B cell (primary cell): ENCODE measurements at regions not wholly inside any gene's neighbourhood (a gene's known extent, or its start where the extent isn't known, plus 50 kb on each side); places are given as distances from the start of the nearest gene placed in this dataset.

Experiments
- ATAC-seq: fragments of 200-7000 bp; cut with Tn5 transposase; one replicate; pipeline ENCODE4 v1.10.0; 2021; ENCODE audit warnings: low read depth, mild to moderate bottlenecking, moderate number of reproducible peaks, moderate library complexity
- CTCF ChIA-PET: fragments of 350-600 bp; sonication (Branson Sonifier 250); formaldehyde crosslinking; loops from one replicate; lab custom pipeline; 2021; ENCODE audit warnings: antibody characterized with exemption, inconsistent platforms; lab: Charles Lee
- POLR2A ChIA-PET: fragments of 350-600 bp; sonication (Branson Sonifier 250); formaldehyde crosslinking; loops from one replicate; lab custom pipeline; 2021; ENCODE audit warnings: antibody characterized with exemption; lab: Charles Lee
- DNase-seq: peaks from one replicate; pipeline ENCODE4 v3.0.0; 2013
- H2AFZ ChIP-seq: 2 replicates; pipeline ENCODE4 v1.6.1; 2012; ENCODE audit warnings: mild to moderate bottlenecking, low read depth, low read length; ENCODE audit not compliant: insufficient read depth, poor library complexity, severe bottlenecking
- H3K27ac ChIP-seq, 2 donors: 1 replicate in 1 of 2; 2 replicates in 1 of 2; pipeline ENCODE4 v1.5.1; 2012 to 2013; ENCODE audit warnings: low read length in 2 of 2, mild to moderate bottlenecking in 2 of 2, moderate library complexity in 1 of 2
- H3K27me3 ChIP-seq, 4 experiments: fragments of 200-600 bp in 1 of 4; sonication (generic) in 1 of 4; replicated peaks in 1 of 4; 1 replicate in 2 of 4; 2 replicates in 2 of 4; pipeline versions ENCODE4 v1.6.1 to v1.7.0; 2013 to 2016; ENCODE audit warnings: low read length in 3 of 4, mild to moderate bottlenecking in 2 of 4, mixed read lengths in 1 of 4, moderate library complexity in 1 of 4; ENCODE audit not compliant: insufficient read depth in 4 of 4, control insufficient read depth in 3 of 4; ENCODE audit errors: control extremely low read depth in 1 of 4
- H3K36me3 ChIP-seq, 2 experiments: replicated peaks in 1 of 2; 1 replicate in 1 of 2; 2 replicates in 1 of 2; pipeline versions ENCODE4 v1.6.1 to v1.7.1; 2013; ENCODE audit warnings: low read length in 1 of 2; ENCODE audit not compliant: insufficient read depth in 2 of 2, control insufficient read depth in 1 of 2; ENCODE audit errors: control extremely low read depth in 1 of 2, extremely low read depth in 1 of 2
- H3K4me1 ChIP-seq, 2 donors: fragments of 200-600 bp in 1 of 2; sonication (generic) in 1 of 2; 1 replicate in 1 of 2; 2 replicates in 1 of 2; pipeline versions ENCODE4 v1.5.1 to v1.6.1; 2013 to 2017; ENCODE audit warnings: low read length in 2 of 2; ENCODE audit not compliant: control insufficient read depth in 2 of 2, insufficient read depth in 2 of 2
- H3K4me2 ChIP-seq: replicated peaks from 2 replicates; pipeline ENCODE3; 2012; ENCODE audit warnings: mild to moderate bottlenecking, low read depth, low read length; ENCODE audit not compliant: poor library complexity, severe bottlenecking
- H3K4me3 ChIP-seq, 5 experiments: fragments of 200-600 bp in 1 of 5; sonication (generic) in 1 of 5; 1 replicate in 3 of 5; 2 replicates in 2 of 5; pipeline versions ENCODE4 v1.5.1 to v1.7.0; 2011 to 2016; ENCODE audit warnings: low read length in 4 of 5, mild to moderate bottlenecking in 4 of 5, low read depth in 2 of 5, control low read depth in 1 of 5, moderate library complexity in 1 of 5; ENCODE audit not compliant: insufficient read depth in 1 of 5; ENCODE audit errors: control extremely low read depth in 1 of 5, extremely low read depth in 1 of 5
- H3K79me2 ChIP-seq: fragments of 200-600 bp; sonication (generic); one replicate; pipeline ENCODE4 v1.6.0; 2016; ENCODE audit warnings: low read length; ENCODE audit not compliant: control insufficient read depth, insufficient read depth
- H3K9ac ChIP-seq: fragments of 200-600 bp; sonication (generic); 2 replicates; pipeline ENCODE4 v1.6.1; 2017; ENCODE audit warnings: mild to moderate bottlenecking, low read length, moderate library complexity
- H3K9me3 ChIP-seq, 3 donors: one replicate each; pipeline versions ENCODE4 v1.6.1 to v1.7.1; 2013; ENCODE audit warnings: low read length in 2 of 3; ENCODE audit not compliant: control insufficient read depth in 2 of 3, insufficient read depth in 1 of 3; ENCODE audit errors: control extremely low read depth in 1 of 3
- H4K20me1 ChIP-seq: 2 replicates; pipeline ENCODE4 v1.6.0; 2012; ENCODE audit warnings: mild to moderate bottlenecking, low read length; ENCODE audit not compliant: insufficient read depth, control insufficient read depth, poor library complexity, severe bottlenecking
- H3K27ac Mint-ChIP-seq: one replicate; pipeline ENCODE4 v1.8.0; 2021; ENCODE audit warnings: mixed read lengths
- H3K27me3 Mint-ChIP-seq: one replicate; pipeline ENCODE4 v1.8.0; 2021; ENCODE audit warnings: mixed read lengths
- H3K4me1 Mint-ChIP-seq: one replicate; pipeline ENCODE4 v1.8.0; 2021; ENCODE audit warnings: mixed read lengths
- H3K4me3 Mint-ChIP-seq: one replicate; pipeline ENCODE4 v1.8.0; 2021; ENCODE audit warnings: mixed read lengths
- H3K9me3 Mint-ChIP-seq: one replicate; pipeline ENCODE4 v1.8.0; 2022; ENCODE audit warnings: mixed read lengths; ENCODE audit not compliant: insufficient read depth
- EZH2 ChIP-seq: IDR thresholded peaks from 2 replicates; pipeline ENCODE4 v1.6.1; 2012; ENCODE audit warnings: borderline replicate concordance, low read depth, mild to moderate bottlenecking, moderate library complexity, low read length; ENCODE audit not compliant: insufficient read depth, poor library complexity, severe bottlenecking
- WGBS: methylation state at CpG from one replicate; pipeline ENCODE4 v1.1.5; 2013; ENCODE audit warnings: missing lambda C conversion rate; ENCODE audit not compliant: insufficient coverage; 5-methylcytosine and 5-hydroxymethylcytosine counted together
- intact Hi-C: fragments of 100-400 bp; cut with micrococcal nuclease; formaldehyde crosslinking; loops from one replicate; pipeline ENCODE4 v1.10.0; 2022
- TF ChIP-seq, protein P1 (sequence below): fragments of 200-600 bp; IDR thresholded peaks from one replicate; pipeline ENCODE4 v1.8.0; 2022; ENCODE audit warnings: antibody characterized with exemption, mild to moderate bottlenecking

DNA sequence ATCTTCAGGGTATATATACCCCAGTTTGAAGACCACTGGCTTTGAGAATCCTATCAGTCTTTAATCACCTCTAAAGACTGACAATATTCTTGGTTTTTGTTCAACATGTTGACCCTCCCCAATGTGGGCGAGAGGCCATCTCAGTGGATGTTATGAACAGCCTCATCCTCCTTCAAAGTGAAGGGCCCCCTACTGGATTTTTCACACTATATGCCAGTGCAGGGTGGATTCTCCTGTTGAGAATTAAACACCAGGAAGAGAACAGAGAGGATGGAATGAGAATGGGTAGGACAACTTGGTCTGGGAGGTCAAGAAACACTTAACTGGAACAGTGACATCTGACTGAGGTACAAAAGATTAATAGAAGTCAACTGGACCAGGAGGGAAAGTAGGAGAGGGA, 327.1 kb downstream of the MAFB start:
- Histone ChIP-seq H3K9me3 (no peaks in the 10 kb centered on the region), H3K79me2 (no peaks in the 10 kb centered on the region), H3K27me3 (no peaks in the 10 kb centered on the region), H3K27ac (no peak overlapping the region), H3K4me2 (no peak overlapping the region), H2AFZ (no peak overlapping the region), H3K4me1 (no peaks in the 10 kb centered on the region), H3K4me3 (no peak overlapping the region), H3K36me3 (no peaks in the 10 kb centered on the region), H4K20me1 (no peaks in the 10 kb centered on the region), H3K9ac (no peak overlapping the region)
- ATAC-seq, result no peak
- no CpG with 5 or more reads among the region's 1 CpG for whole genome bisulfite sequencing
- Mint-ChIP-seq H3K27me3 (peaks cover 9% of the 10 kb centered on the region), H3K4me1 (no peaks in the 10 kb centered on the region), H3K9me3 (no peaks in the 10 kb centered on the region), H3K4me3 (no peak overlapping the region), H3K27ac (no peak overlapping the region)
- intact Hi-C loops, result no loop called here
- ChIA-PET POLR2A (no interaction called here), CTCF (no interaction called here)
- DNase-seq, result no peak
- no peak for TF ChIP-seq EZH2
- TF ChIP-seq, protein P1, sequence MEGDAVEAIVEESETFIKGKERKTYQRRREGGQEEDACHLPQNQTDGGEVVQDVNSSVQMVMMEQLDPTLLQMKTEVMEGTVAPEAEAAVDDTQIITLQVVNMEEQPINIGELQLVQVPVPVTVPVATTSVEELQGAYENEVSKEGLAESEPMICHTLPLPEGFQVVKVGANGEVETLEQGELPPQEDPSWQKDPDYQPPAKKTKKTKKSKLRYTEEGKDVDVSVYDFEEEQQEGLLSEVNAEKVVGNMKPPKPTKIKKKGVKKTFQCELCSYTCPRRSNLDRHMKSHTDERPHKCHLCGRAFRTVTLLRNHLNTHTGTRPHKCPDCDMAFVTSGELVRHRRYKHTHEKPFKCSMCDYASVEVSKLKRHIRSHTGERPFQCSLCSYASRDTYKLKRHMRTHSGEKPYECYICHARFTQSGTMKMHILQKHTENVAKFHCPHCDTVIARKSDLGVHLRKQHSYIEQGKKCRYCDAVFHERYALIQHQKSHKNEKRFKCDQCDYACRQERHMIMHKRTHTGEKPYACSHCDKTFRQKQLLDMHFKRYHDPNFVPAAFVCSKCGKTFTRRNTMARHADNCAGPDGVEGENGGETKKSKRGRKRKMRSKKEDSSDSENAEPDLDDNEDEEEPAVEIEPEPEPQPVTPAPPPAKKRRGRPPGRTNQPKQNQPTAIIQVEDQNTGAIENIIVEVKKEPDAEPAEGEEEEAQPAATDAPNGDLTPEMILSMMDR, result no peak

DNA sequence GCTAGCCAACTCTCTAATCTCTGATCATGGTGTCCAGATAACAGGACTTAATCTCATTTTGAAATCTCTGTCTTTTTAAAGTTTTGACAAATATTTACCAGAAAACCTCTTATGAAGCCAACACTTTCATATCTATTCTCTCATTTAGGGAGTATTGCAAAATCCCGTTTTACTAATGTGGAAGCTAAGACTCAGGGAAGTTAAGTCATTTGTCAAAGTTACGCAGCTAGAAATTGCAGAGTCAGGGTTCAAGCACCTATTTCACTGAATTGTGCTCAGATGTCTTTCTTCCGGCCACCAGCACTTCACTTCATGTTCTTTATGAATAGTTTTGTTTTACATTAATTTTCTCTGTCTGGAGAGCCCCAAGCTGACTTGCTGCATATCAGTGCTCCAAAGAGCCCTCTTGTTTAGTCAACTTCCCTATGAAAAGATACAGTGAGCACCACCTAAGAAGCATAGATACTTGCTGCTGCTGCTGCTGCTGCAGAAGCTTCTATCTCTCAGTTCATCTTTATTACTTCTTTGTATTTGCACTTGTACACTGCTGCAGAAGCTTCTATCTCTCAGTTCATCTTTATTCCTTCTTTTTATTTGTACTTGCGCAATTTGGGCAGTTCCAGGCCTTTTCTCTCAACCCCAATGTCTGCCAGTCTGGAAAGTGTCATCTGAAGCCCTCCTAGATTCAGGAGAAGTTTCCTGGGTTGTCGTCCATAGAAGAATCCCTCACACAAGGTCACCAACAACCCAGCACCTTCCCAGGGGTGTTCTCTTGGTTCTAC, 329.7 kb downstream of the MAFB start:
- POLR2A ChIA-PET, result no interaction called here
- Histone ChIP-seq H3K4me3 (no peak overlapping the region), H3K4me2 (no peak overlapping the region), H2AFZ (no peak overlapping the region), H3K27me3 (no peaks in the 10 kb centered on the region), H4K20me1 (no peaks in the 10 kb centered on the region), H3K27ac (no peak overlapping the region), H3K36me3 (no peaks in the 10 kb centered on the region), H3K9ac (no peak overlapping the region), H3K9me3 (no peaks in the 10 kb centered on the region), H3K4me1 (no peaks in the 10 kb centered on the region), H3K79me2 (no peaks in the 10 kb centered on the region)
- Mint-ChIP-seq H3K27me3 (peaks cover 1% of the 10 kb centered on the region), H3K9me3 (no peaks in the 10 kb centered on the region), H3K27ac (no peak overlapping the region), H3K4me1 (no peaks in the 10 kb centered on the region), H3K4me3 (no peak overlapping the region)
- intact Hi-C loops, result no loop called here
- DNase-seq (no peak), ATAC-seq (no peak)
- 72% methylated on average over 2 of the region's 5 CpGs for WGBS
- TF ChIP-seq, protein P1, result no peak
- CTCF ChIA-PET, result no interaction called here
